ENCODE measurements at regions not wholly inside any gene's neighbourhood (a gene's known extent, or its start where the extent isn't known, plus 50 kb on each side); places are given as distances from the start of the nearest gene placed in this dataset.

GRCh38 chrX:94834226-94834625 lies 1160.2 kb downstream of the FAM133A start:
- no peak for TF ChIP-seq CTCF (conservative IDR thresholded peaks at IDR 0.05; ENCODE audit: low read depth in 2 of 2)
- TF ChIP-seq, protein P1, sequence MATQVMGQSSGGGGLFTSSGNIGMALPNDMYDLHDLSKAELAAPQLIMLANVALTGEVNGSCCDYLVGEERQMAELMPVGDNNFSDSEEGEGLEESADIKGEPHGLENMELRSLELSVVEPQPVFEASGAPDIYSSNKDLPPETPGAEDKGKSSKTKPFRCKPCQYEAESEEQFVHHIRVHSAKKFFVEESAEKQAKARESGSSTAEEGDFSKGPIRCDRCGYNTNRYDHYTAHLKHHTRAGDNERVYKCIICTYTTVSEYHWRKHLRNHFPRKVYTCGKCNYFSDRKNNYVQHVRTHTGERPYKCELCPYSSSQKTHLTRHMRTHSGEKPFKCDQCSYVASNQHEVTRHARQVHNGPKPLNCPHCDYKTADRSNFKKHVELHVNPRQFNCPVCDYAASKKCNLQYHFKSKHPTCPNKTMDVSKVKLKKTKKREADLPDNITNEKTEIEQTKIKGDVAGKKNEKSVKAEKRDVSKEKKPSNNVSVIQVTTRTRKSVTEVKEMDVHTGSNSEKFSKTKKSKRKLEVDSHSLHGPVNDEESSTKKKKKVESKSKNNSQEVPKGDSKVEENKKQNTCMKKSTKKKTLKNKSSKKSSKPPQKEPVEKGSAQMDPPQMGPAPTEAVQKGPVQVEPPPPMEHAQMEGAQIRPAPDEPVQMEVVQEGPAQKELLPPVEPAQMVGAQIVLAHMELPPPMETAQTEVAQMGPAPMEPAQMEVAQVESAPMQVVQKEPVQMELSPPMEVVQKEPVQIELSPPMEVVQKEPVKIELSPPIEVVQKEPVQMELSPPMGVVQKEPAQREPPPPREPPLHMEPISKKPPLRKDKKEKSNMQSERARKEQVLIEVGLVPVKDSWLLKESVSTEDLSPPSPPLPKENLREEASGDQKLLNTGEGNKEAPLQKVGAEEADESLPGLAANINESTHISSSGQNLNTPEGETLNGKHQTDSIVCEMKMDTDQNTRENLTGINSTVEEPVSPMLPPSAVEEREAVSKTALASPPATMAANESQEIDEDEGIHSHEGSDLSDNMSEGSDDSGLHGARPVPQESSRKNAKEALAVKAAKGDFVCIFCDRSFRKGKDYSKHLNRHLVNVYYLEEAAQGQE (IDR thresholded peaks at IDR 0.05; ENCODE audit: unreplicated experiment), result no peak
- TF ChIP-seq EZH2phosphoT487 (IDR thresholded peaks at IDR 0.05; ENCODE audit: unreplicated experiment), result no peak
- TF ChIP-seq EZH2 (IDR thresholded peaks at IDR 0.05; ENCODE audit: low read depth, unreplicated experiment), result no peak
- TF ChIP-seq ZNF331 (CRISPR knock-in tag; IDR thresholded peaks at IDR 0.05; ENCODE audit: low read depth), result no peak
- TF ChIP-seq POLR2AphosphoS5 (IDR thresholded peaks at IDR 0.05; ENCODE audit: low read depth), result no peak
- no peak for TF ChIP-seq JUNB (IDR thresholded peaks at IDR 0.05; ENCODE audit: unreplicated experiment)
- TF ChIP-seq NANOG (IDR thresholded peaks at IDR 0.05; ENCODE audit: borderline replicate concordance), result no peak

Data from GM23338 (cell line).